Smooth muscle cell (in vitro differentiated cells): ENCODE measurements at regions not wholly inside any gene's neighbourhood (a gene's known extent, or its start where the extent isn't known, plus 50 kb on each side); places are given as distances from the start of the nearest gene placed in this dataset.

Source experiments
- DNase-seq: peaks from one replicate; lab custom pipeline; 2025; ENCODE audit not compliant: unreplicated experiment; lab: John Stamatoyannopoulos, UW
- H2AFZ ChIP-seq: fragments of 200-600 bp; sonication (generic); 2 replicates; pipeline ENCODE4 v1.6.0; 2016; ENCODE audit warnings: antibody characterized with exemption, low read depth, mild to moderate bottlenecking
- H3F3A ChIP-seq: fragments of 200-600 bp; sonication (generic); 2 replicates; pipeline ENCODE4 v1.6.0; 2017; ENCODE audit warnings: antibody characterized with exemption, low read depth
- H3K27ac ChIP-seq: fragments of 200-600 bp; sonication (generic); 2 replicates; pipeline ENCODE4 v1.5.1; 2016; ENCODE audit warnings: low read depth, mild to moderate bottlenecking
- H3K27me3 ChIP-seq: fragments of 200-600 bp; sonication (generic); 2 replicates; pipeline ENCODE4 v1.6.1; 2016; ENCODE audit warnings: low read depth, mild to moderate bottlenecking
- H3K36me3 ChIP-seq: fragments of 200-600 bp; sonication (generic); 2 replicates; pipeline ENCODE4 v1.5.1; 2016; ENCODE audit warnings: low read depth
- H3K4me1 ChIP-seq: fragments of 200-600 bp; sonication (generic); 2 replicates; pipeline ENCODE4 v1.5.1; 2016; ENCODE audit warnings: low read depth
- H3K4me2 ChIP-seq: fragments of 200-600 bp; sonication (generic); 2 replicates; pipeline ENCODE4 v1.6.0; 2016; ENCODE audit warnings: mild to moderate bottlenecking
- H3K4me3 ChIP-seq: fragments of 200-600 bp; sonication (generic); 2 replicates; pipeline ENCODE4 v1.5.1; 2016; ENCODE audit warnings: mild to moderate bottlenecking
- H3K79me2 ChIP-seq: fragments of 200-600 bp; sonication (generic); 2 replicates; pipeline ENCODE4 v1.6.0; 2016; ENCODE audit warnings: low read depth, mild to moderate bottlenecking
- H3K9ac ChIP-seq: fragments of 200-600 bp; sonication (generic); 2 replicates; pipeline ENCODE4 v1.6.0; 2016; ENCODE audit warnings: low read depth
- H3K9me3 ChIP-seq: fragments of 200-600 bp; sonication (generic); replicated peaks from 2 replicates; pipeline ENCODE4 v1.5.1; 2016; ENCODE audit warnings: low read depth
- H4K20me1 ChIP-seq: fragments of 200-600 bp; sonication (generic); 2 replicates; pipeline ENCODE4 v1.6.0; 2016; ENCODE audit warnings: low read depth
- CTCF ChIP-seq: fragments of 200-600 bp; sonication (generic); IDR thresholded peaks from 2 replicates; pipeline ENCODE4 v1.5.1; 2017; ENCODE audit warnings: borderline replicate concordance, mild to moderate bottlenecking, antibody characterized with exemption; ENCODE audit not compliant: insufficient read depth, poor library complexity, severe bottlenecking
- WGBS: methylation state at CpG from one replicate; pipeline ENCODE4 v1.1.7; 2016; ENCODE audit warnings: low lambda C conversion rate; 5-methylcytosine and 5-hydroxymethylcytosine counted together

GRCh38 chr11:28674433-28675103 is 566.4 kb downstream of the METTL15 start:
- no peak overlapping the region for H2AFZ ChIP-seq
- peaks cover 7% of the 10 kb centered on the region for H3F3A ChIP-seq
- no peaks in the 10 kb centered on the region for H4K20me1 ChIP-seq
- H3K79me2 ChIP-seq: no peaks in the 10 kb centered on the region
- peak; percentile 29 for TF ChIP-seq CTCF
- no peak overlapping the region for H3K4me2 ChIP-seq
- no peaks in the 10 kb centered on the region for H3K4me1 ChIP-seq
- no peak overlapping the region for H3K9ac ChIP-seq
- H3K27me3 ChIP-seq: no peaks in the 10 kb centered on the region
- H3K4me3 ChIP-seq: no peak overlapping the region
- no peaks in the 10 kb centered on the region for H3K9me3 ChIP-seq
- WGBS: 36% methylated on average over 7 of the region's 7 CpGs
- no peak for DNase-seq
- peak overlapping the region; percentile 29 for H3K27ac ChIP-seq
- H3K36me3 ChIP-seq: no peaks in the 10 kb centered on the region

GRCh38 chr11:28673691-28674432 is 565.7 kb downstream of the METTL15 start:
- peaks cover 7% of the 10 kb centered on the region for H3F3A ChIP-seq
- no peak overlapping the region for H2AFZ ChIP-seq
- H3K27ac ChIP-seq: peak overlapping the region; percentile 29
- no peaks in the 10 kb centered on the region for H3K36me3 ChIP-seq
- no peaks in the 10 kb centered on the region for H3K79me2 ChIP-seq
- TF ChIP-seq CTCF: no peak
- H3K9me3 ChIP-seq: no peaks in the 10 kb centered on the region
- H3K4me2 ChIP-seq: no peak overlapping the region
- WGBS: 76% methylated on average over 11 of the region's 11 CpGs
- no peaks in the 10 kb centered on the region for H3K27me3 ChIP-seq
- no peak for DNase-seq
- H3K4me1 ChIP-seq: no peaks in the 10 kb centered on the region
- H3K4me3 ChIP-seq: no peak overlapping the region
- no peaks in the 10 kb centered on the region for H4K20me1 ChIP-seq
- H3K9ac ChIP-seq: no peak overlapping the region

- no peak overlapping the region for H3K4me3 ChIP-seq
- peaks cover 7% of the 10 kb centered on the region for H3F3A ChIP-seq
- TF ChIP-seq CTCF: no peak
- no peaks in the 10 kb centered on the region for H3K27me3 ChIP-seq
- no peak overlapping the region for H3K9ac ChIP-seq
- 89% methylated on average over 4 of the region's 4 CpGs for WGBS
- H3K9me3 ChIP-seq: no peaks in the 10 kb centered on the region
- H3K36me3 ChIP-seq: no peaks in the 10 kb centered on the region
- no peak overlapping the region for H3K4me2 ChIP-seq
- no peaks in the 10 kb centered on the region for H3K4me1 ChIP-seq
- no peak overlapping the region for H2AFZ ChIP-seq
- no peaks in the 10 kb centered on the region for H3K79me2 ChIP-seq
- no peaks in the 10 kb centered on the region for H4K20me1 ChIP-seq
- DNase-seq: no peak
- H3K27ac ChIP-seq: no peak overlapping the region
These were observed 563.1 kb downstream of the METTL15 start for GRCh38 chr11:28671274-28671673.
